B cell (primary cell): ENCODE measurements at regions not wholly inside any gene's neighbourhood (a gene's known extent, or its start where the extent isn't known, plus 50 kb on each side); places are given as distances from the start of the nearest gene placed in this dataset.

Experiments used
- ATAC-seq: fragments of 200-7000 bp; cut with Tn5 transposase; one replicate; pipeline ENCODE4 v1.10.0; 2021; ENCODE audit warnings: low read depth, mild to moderate bottlenecking, moderate number of reproducible peaks, moderate library complexity
- CTCF ChIA-PET: fragments of 350-600 bp; sonication (Branson Sonifier 250); formaldehyde crosslinking; loops from one replicate; lab custom pipeline; 2021; ENCODE audit warnings: antibody characterized with exemption, inconsistent platforms; lab: Charles Lee
- POLR2A ChIA-PET: fragments of 350-600 bp; sonication (Branson Sonifier 250); formaldehyde crosslinking; loops from one replicate; lab custom pipeline; 2021; ENCODE audit warnings: antibody characterized with exemption; lab: Charles Lee
- DNase-seq: peaks from one replicate; pipeline ENCODE4 v3.0.0; 2013
- H2AFZ ChIP-seq: 2 replicates; pipeline ENCODE4 v1.6.1; 2012; ENCODE audit warnings: mild to moderate bottlenecking, low read depth, low read length; ENCODE audit not compliant: insufficient read depth, poor library complexity, severe bottlenecking
- H3K27ac ChIP-seq, 2 donors: 1 replicate in 1 of 2; 2 replicates in 1 of 2; pipeline ENCODE4 v1.5.1; 2012 to 2013; ENCODE audit warnings: low read length in 2 of 2, mild to moderate bottlenecking in 2 of 2, moderate library complexity in 1 of 2
- H3K27me3 ChIP-seq, 4 experiments: fragments of 200-600 bp in 1 of 4; sonication (generic) in 1 of 4; replicated peaks in 1 of 4; 1 replicate in 2 of 4; 2 replicates in 2 of 4; pipeline versions ENCODE4 v1.6.1 to v1.7.0; 2013 to 2016; ENCODE audit warnings: low read length in 3 of 4, mild to moderate bottlenecking in 2 of 4, mixed read lengths in 1 of 4, moderate library complexity in 1 of 4; ENCODE audit not compliant: insufficient read depth in 4 of 4, control insufficient read depth in 3 of 4; ENCODE audit errors: control extremely low read depth in 1 of 4
- H3K36me3 ChIP-seq, 2 experiments: replicated peaks in 1 of 2; 1 replicate in 1 of 2; 2 replicates in 1 of 2; pipeline versions ENCODE4 v1.6.1 to v1.7.1; 2013; ENCODE audit warnings: low read length in 1 of 2; ENCODE audit not compliant: insufficient read depth in 2 of 2, control insufficient read depth in 1 of 2; ENCODE audit errors: control extremely low read depth in 1 of 2, extremely low read depth in 1 of 2
- H3K4me1 ChIP-seq, 2 donors: fragments of 200-600 bp in 1 of 2; sonication (generic) in 1 of 2; 1 replicate in 1 of 2; 2 replicates in 1 of 2; pipeline versions ENCODE4 v1.5.1 to v1.6.1; 2013 to 2017; ENCODE audit warnings: low read length in 2 of 2; ENCODE audit not compliant: control insufficient read depth in 2 of 2, insufficient read depth in 2 of 2
- H3K4me2 ChIP-seq: replicated peaks from 2 replicates; pipeline ENCODE3; 2012; ENCODE audit warnings: mild to moderate bottlenecking, low read depth, low read length; ENCODE audit not compliant: poor library complexity, severe bottlenecking
- H3K4me3 ChIP-seq, 5 experiments: fragments of 200-600 bp in 1 of 5; sonication (generic) in 1 of 5; 1 replicate in 3 of 5; 2 replicates in 2 of 5; pipeline versions ENCODE4 v1.5.1 to v1.7.0; 2011 to 2016; ENCODE audit warnings: low read length in 4 of 5, mild to moderate bottlenecking in 4 of 5, low read depth in 2 of 5, control low read depth in 1 of 5, moderate library complexity in 1 of 5; ENCODE audit not compliant: insufficient read depth in 1 of 5; ENCODE audit errors: control extremely low read depth in 1 of 5, extremely low read depth in 1 of 5
- H3K79me2 ChIP-seq: fragments of 200-600 bp; sonication (generic); one replicate; pipeline ENCODE4 v1.6.0; 2016; ENCODE audit warnings: low read length; ENCODE audit not compliant: control insufficient read depth, insufficient read depth
- H3K9ac ChIP-seq: fragments of 200-600 bp; sonication (generic); 2 replicates; pipeline ENCODE4 v1.6.1; 2017; ENCODE audit warnings: mild to moderate bottlenecking, low read length, moderate library complexity
- H3K9me3 ChIP-seq, 3 donors: one replicate each; pipeline versions ENCODE4 v1.6.1 to v1.7.1; 2013; ENCODE audit warnings: low read length in 2 of 3; ENCODE audit not compliant: control insufficient read depth in 2 of 3, insufficient read depth in 1 of 3; ENCODE audit errors: control extremely low read depth in 1 of 3
- H4K20me1 ChIP-seq: 2 replicates; pipeline ENCODE4 v1.6.0; 2012; ENCODE audit warnings: mild to moderate bottlenecking, low read length; ENCODE audit not compliant: insufficient read depth, control insufficient read depth, poor library complexity, severe bottlenecking
- H3K27ac Mint-ChIP-seq: one replicate; pipeline ENCODE4 v1.8.0; 2021; ENCODE audit warnings: mixed read lengths
- H3K27me3 Mint-ChIP-seq: one replicate; pipeline ENCODE4 v1.8.0; 2021; ENCODE audit warnings: mixed read lengths
- H3K4me1 Mint-ChIP-seq: one replicate; pipeline ENCODE4 v1.8.0; 2021; ENCODE audit warnings: mixed read lengths
- H3K4me3 Mint-ChIP-seq: one replicate; pipeline ENCODE4 v1.8.0; 2021; ENCODE audit warnings: mixed read lengths
- H3K9me3 Mint-ChIP-seq: one replicate; pipeline ENCODE4 v1.8.0; 2022; ENCODE audit warnings: mixed read lengths; ENCODE audit not compliant: insufficient read depth
- CTCF ChIP-seq: fragments of 200-600 bp; IDR thresholded peaks from one replicate; pipeline ENCODE4 v1.8.0; 2022; ENCODE audit warnings: antibody characterized with exemption, mild to moderate bottlenecking
- EZH2 ChIP-seq: IDR thresholded peaks from 2 replicates; pipeline ENCODE4 v1.6.1; 2012; ENCODE audit warnings: borderline replicate concordance, low read depth, mild to moderate bottlenecking, moderate library complexity, low read length; ENCODE audit not compliant: insufficient read depth, poor library complexity, severe bottlenecking
- WGBS: methylation state at CpG from one replicate; pipeline ENCODE4 v1.1.5; 2013; ENCODE audit warnings: missing lambda C conversion rate; ENCODE audit not compliant: insufficient coverage; 5-methylcytosine and 5-hydroxymethylcytosine counted together
- intact Hi-C: fragments of 100-400 bp; cut with micrococcal nuclease; formaldehyde crosslinking; loops from one replicate; pipeline ENCODE4 v1.10.0; 2022

GRCh38 chr4:189204616-189205015 is 736.1 kb upstream of the FRG1 start:
- DNase-seq: no peak
- 86% methylated on average over 6 of the region's 8 CpGs for WGBS
- Mint-ChIP-seq H3K27ac (no peak overlapping the region), H3K27me3 (no peaks in the 10 kb centered on the region), H3K4me1 (peaks cover 2% of the 10 kb centered on the region), H3K4me3 (no peak overlapping the region), H3K9me3 (no peaks in the 10 kb centered on the region)
- Histone ChIP-seq H3K9me3 (no peaks in the 10 kb centered on the region), H3K27ac (no peak overlapping the region), H3K4me3 (no peak overlapping the region), H3K4me1 (peaks cover 0 to 3% of the 10 kb centered on the region in 2 donors), H3K9ac (no peak overlapping the region), H4K20me1 (no peaks in the 10 kb centered on the region), H2AFZ (no peak overlapping the region), H3K4me2 (no peak overlapping the region), H3K79me2 (no peaks in the 10 kb centered on the region), H3K27me3 (no peaks in the 10 kb centered on the region), H3K36me3 (no peaks in the 10 kb centered on the region)
- CTCF ChIA-PET: no interaction called here
- POLR2A ChIA-PET: no interaction called here
- no peak for ATAC-seq
- TF ChIP-seq EZH2 (no peak), CTCF (no peak)
- intact Hi-C loops: no loop called here

DNA sequence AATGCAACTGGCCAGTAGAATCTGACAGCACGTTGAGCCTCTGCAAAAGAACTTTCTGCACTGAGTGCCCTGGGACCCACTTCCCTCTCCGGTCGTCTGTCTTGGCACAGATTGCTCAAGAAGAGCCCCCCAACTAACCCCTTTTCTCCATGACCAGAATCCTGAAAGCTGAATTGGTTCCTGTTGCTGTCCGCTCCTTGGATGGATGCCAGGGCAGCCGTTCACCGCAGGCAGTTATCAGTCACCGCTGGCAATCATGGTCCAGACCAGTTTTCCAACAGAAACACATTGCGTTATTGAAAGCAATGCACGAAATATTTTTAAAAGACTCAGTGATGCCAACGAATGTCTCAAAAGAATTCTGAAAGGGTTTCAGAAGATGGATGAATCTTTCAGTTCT is 733.7 kb upstream of the FRG1 start:
- H4K20me1 ChIP-seq: no peaks in the 10 kb centered on the region
- no peaks in the 10 kb centered on the region for H3K36me3 ChIP-seq
- no peak overlapping the region for H3K9ac ChIP-seq
- ChIA-PET CTCF (no interaction called here), POLR2A (no interaction called here)
- peaks cover 0 to 3% of the 10 kb centered on the region in 2 donors for H3K4me1 ChIP-seq
- H3K27ac Mint-ChIP-seq: no peak overlapping the region
- H3K4me3 ChIP-seq: no peak overlapping the region
- no peaks in the 10 kb centered on the region for H3K9me3 Mint-ChIP-seq
- TF ChIP-seq CTCF (no peak), EZH2 (no peak)
- no peak overlapping the region for H3K4me2 ChIP-seq
- H3K27ac ChIP-seq: no peak overlapping the region
- no peak overlapping the region for H3K4me3 Mint-ChIP-seq
- no peak for ATAC-seq
- H3K4me1 Mint-ChIP-seq: peaks cover 2% of the 10 kb centered on the region
- WGBS: 85% methylated on average over 8 of the region's 10 CpGs
- H2AFZ ChIP-seq: no peak overlapping the region
- DNase-seq: no peak
- intact Hi-C loops: no loop called here
- no peaks in the 10 kb centered on the region for H3K9me3 ChIP-seq
- no peaks in the 10 kb centered on the region for H3K79me2 ChIP-seq
- no peaks in the 10 kb centered on the region for H3K27me3 ChIP-seq
- H3K27me3 Mint-ChIP-seq: no peaks in the 10 kb centered on the region
